SJSA1 (cell line): ENCODE measurements at regions not wholly inside any gene's neighbourhood (a gene's known extent, or its start where the extent isn't known, plus 50 kb on each side); places are given as distances from the start of the nearest gene placed in this dataset.

Experiments
- DNase-seq, 2 experiments: peaks; one replicate each; pipeline ENCODE4 v3.0.0-alpha.2; 2015 to 2020; ENCODE audit warnings: low spot score in 2 of 2, low read depth in 1 of 2
- H3K27ac ChIP-seq: fragments of 250-450 bp; sonication (Bioruptor Pico); 2 replicates; pipeline ENCODE4 v1.5.1; 2020; ENCODE audit warnings: mild to moderate bottlenecking, moderate library complexity
- H3K27me3 ChIP-seq: fragments of 250-450 bp; sonication (Bioruptor Pico); replicated peaks from 2 replicates; pipeline ENCODE4 v1.5.1; 2020; ENCODE audit warnings: mild to moderate bottlenecking, moderate library complexity
- H3K36me3 ChIP-seq: fragments of 250-450 bp; sonication (Bioruptor Pico); 2 replicates; pipeline ENCODE4 v1.5.1; 2020; ENCODE audit warnings: mild to moderate bottlenecking
- H3K4me1 ChIP-seq: fragments of 250-450 bp; sonication (Bioruptor Pico); replicated peaks from 2 replicates; pipeline ENCODE4 v1.6.1; 2021; ENCODE audit warnings: mild to moderate bottlenecking
- H3K4me3 ChIP-seq: fragments of 250-450 bp; sonication (Bioruptor Pico); 2 replicates; pipeline ENCODE4 v1.5.1; 2020; ENCODE audit warnings: mild to moderate bottlenecking
- H3K9me3 ChIP-seq: fragments of 250-450 bp; sonication (Bioruptor Pico); replicated peaks from 2 replicates; pipeline ENCODE4 v1.5.1; 2020; ENCODE audit warnings: mild to moderate bottlenecking

DNA sequence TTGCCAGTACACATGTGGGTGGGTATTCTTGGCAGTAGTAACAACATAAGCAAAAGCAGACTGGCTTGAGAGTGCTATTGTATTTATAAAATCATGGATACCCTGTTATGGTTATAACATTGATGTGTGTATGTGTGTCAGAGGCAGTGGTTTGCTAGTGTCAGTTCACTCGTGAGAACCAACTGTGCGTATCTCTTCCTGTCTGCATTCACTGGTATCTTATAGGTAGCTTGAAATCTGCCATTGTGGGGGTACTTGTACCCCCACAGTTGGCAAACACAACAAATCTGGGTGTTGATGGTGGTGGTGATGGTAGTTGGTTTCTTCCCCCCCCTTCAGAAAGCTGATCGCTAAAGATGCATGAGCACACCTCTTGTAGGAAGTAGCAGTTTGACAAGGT is 355.8 kb upstream of the SATB1 start:
- H3K27ac ChIP-seq = no peak overlapping the region
- no peaks in the 10 kb centered on the region for H3K36me3 ChIP-seq
- H3K4me1 ChIP-seq = no peaks in the 10 kb centered on the region
- H3K9me3 ChIP-seq = no peaks in the 10 kb centered on the region
- no peak overlapping the region for H3K4me3 ChIP-seq
- no peaks in the 10 kb centered on the region for H3K27me3 ChIP-seq
- DNase-seq = no peak

DNA sequence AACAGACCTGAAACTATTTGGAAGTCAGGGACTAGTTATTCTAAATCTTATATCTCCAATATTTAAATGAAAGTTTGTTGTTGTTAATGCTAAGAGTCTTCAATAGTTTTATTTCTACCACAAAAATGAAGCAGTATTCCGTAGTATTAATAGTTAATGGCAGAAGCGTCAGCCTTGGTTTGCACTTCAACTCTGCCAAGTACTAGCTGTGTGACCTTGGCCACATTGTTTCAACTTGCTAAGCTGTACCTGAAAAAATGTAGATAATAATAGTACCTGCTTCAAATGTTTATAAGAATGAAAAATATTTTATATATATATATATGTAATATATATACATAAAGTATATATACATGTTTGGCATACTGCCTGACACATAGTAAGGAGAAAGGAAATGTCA is 354.6 kb upstream of the SATB1 start:
- H3K4me1 ChIP-seq = no peaks in the 10 kb centered on the region
- DNase-seq = no peak
- H3K4me3 ChIP-seq = no peak overlapping the region

DNA sequence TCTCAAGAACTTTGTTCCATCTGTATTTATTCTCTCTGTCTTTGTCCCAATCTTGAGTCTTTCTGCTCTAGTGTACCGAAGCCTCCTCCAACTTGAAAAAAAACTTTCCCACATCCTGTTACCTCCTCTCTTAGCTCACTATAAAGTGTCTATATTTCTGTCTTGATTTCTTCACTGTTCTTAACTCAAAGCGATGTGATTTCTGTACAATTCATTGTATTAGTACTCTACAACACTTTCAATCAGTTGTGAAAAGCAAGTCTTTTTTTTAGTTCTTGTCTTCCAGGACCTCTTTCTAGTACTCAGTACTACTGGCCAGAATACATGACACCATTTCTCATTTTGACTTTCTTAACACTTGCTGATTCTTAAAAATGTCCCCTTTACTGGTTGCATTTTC is 353.5 kb upstream of the SATB1 start:
- Histone ChIP-seq H3K9me3 (no peaks in the 10 kb centered on the region), H3K4me3 (no peak overlapping the region), H3K27me3 (no peaks in the 10 kb centered on the region), H3K4me1 (no peaks in the 10 kb centered on the region), H3K36me3 (no peaks in the 10 kb centered on the region), H3K27ac (no peak overlapping the region)
- DNase-seq = no peak

More for the DNA sequence above, 354.6 kb upstream of the SATB1 start:
- Histone ChIP-seq H3K27me3 (no peaks in the 10 kb centered on the region), H3K27ac (no peak overlapping the region), H3K9me3 (no peaks in the 10 kb centered on the region), H3K36me3 (no peaks in the 10 kb centered on the region)

DNA sequence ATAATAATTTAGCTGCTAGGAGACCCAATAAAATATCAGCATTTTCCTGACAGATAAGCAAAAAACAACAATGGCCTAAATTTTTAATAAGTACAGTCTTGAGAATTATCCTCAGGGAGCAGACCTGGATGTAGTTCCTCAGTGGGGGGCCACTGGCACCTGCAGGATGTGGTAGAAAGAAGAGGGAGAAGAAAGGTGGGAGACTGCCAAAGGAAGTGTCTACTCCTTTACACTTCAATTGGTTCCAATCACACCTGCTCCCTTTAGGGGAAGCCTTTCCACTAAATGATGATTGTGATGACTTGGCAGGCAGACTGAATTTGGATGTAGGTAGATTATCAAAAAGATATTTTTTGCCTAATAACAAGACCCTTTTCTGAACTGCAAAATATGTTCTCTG is 353.0 kb upstream of the SATB1 start:
- DNase-seq = no peak
- Histone ChIP-seq H3K4me1 (no peaks in the 10 kb centered on the region), H3K9me3 (no peaks in the 10 kb centered on the region), H3K36me3 (no peaks in the 10 kb centered on the region), H3K27ac (no peak overlapping the region), H3K27me3 (no peaks in the 10 kb centered on the region), H3K4me3 (no peak overlapping the region)

DNA sequence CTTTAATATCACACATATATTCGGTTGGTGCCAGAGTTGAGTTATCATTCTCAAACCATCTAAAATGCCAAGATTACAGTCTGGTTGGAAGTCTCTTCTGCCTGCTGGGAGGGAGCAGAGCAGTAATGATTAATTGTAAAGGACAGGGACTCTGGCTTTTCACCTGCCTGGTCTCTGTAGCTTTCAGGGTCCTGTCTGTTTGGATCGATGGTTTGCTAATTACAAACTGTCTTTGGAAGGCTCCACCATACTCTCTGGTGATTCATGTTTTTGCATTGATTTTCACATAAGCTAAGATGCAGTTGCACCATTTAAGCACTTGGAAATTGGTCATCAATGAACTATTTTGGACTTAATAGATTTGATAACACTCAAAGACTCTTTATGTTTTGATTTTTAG is 350.4 kb upstream of the SATB1 start:
- no peak overlapping the region for H3K27ac ChIP-seq
- no peaks in the 10 kb centered on the region for H3K9me3 ChIP-seq
- DNase-seq = no peak
- no peaks in the 10 kb centered on the region for H3K4me1 ChIP-seq
- H3K27me3 ChIP-seq = no peaks in the 10 kb centered on the region
- H3K36me3 ChIP-seq = no peaks in the 10 kb centered on the region
- H3K4me3 ChIP-seq = no peak overlapping the region

DNA sequence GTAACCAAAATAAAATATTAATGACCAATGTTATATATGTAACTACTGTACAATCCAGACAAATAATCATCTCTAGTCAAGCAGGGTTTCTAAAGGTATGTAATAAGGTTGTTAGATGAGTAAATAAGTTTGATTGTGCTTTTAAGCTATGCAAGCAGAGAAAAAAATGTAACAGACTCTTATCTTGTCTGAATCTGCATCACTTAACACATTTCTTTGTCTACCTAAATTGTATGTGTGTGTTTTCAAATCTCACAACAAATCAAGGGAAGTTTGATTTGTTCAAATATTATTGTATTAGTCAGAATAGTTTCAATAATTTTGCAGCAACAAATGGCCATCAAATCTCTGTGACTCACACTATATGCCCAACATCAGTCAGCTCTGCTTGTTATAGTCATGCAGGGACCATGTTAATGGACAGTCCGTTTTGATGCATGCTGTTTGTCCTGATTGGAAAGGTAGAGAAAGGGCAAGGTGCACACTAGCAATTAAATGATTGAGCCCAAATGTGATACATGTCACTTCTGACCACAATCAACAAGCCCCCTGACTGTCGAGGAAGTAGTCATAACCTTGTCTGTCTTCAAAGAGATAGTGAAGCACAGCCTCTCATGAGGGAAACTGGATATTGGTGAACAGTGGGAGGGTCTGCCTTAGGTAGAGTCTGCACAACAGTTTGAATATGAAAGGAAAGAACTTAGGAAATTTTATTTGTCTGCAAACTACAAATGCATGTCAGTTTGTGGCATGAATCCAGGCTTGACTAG is 349.4 kb upstream of the SATB1 start:
- Histone ChIP-seq H3K27me3 (no peaks in the 10 kb centered on the region), H3K4me3 (no peak overlapping the region), H3K9me3 (no peaks in the 10 kb centered on the region), H3K27ac (no peak overlapping the region), H3K4me1 (no peaks in the 10 kb centered on the region), H3K36me3 (no peaks in the 10 kb centered on the region)
- DNase-seq = no peak

DNA sequence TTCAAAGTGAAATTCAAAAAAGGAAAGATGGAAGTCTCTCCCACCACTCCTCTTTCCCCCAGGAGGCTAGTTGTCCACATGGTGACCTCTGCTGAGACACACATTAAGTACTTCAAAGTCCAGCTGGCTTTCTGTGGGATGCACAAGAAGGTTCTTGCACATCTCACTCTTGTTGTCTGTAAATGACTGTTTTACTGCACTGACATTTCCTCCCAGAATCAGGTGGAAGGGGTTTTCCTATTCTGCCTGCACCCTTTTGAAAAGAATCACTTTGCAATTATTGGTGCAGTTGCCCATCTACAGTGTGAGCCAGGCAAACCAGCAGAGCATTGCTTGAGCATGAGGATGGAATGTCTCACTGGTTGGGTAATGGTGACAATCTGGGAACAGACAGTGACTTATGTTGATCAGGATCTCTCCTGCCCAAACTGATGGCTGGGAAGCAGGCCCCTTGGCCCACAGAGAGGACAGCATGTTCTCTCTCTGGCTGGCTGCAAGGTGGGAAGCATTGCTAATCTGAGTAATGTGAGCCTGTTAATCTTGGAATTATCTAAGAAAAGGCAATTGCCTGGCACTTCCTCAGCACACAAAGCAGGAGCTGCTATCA is 347.7 kb upstream of the SATB1 start:
- Histone ChIP-seq H3K4me3 (no peak overlapping the region), H3K36me3 (no peaks in the 10 kb centered on the region), H3K27ac (no peak overlapping the region), H3K27me3 (no peaks in the 10 kb centered on the region), H3K4me1 (no peaks in the 10 kb centered on the region), H3K9me3 (no peaks in the 10 kb centered on the region)
- DNase-seq = no peak

DNA sequence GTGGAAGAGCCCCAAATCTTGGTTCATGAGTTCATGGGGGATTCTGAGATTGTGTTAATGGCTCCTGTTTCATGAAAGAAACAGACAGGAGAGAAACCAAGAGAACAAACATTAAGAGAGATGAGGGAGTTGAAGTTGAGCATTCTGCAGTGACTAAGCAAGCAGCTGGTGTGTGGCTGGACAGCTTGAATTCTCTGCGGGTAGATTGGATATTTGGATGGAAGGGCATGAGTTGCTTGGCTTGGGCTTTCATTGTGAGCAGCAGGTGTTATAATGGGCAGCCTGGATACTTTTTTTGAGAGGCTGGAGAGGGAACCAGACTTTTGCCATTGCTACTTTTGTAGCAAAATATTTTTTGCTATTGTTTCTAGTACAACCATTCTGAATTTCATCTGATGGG is 346.8 kb upstream of the SATB1 start:
- H3K4me3 ChIP-seq = no peak overlapping the region
- DNase-seq = no peak
- no peak overlapping the region for H3K27ac ChIP-seq
- H3K36me3 ChIP-seq = no peaks in the 10 kb centered on the region
- no peaks in the 10 kb centered on the region for H3K27me3 ChIP-seq
- no peaks in the 10 kb centered on the region for H3K4me1 ChIP-seq
- H3K9me3 ChIP-seq = no peaks in the 10 kb centered on the region

DNA sequence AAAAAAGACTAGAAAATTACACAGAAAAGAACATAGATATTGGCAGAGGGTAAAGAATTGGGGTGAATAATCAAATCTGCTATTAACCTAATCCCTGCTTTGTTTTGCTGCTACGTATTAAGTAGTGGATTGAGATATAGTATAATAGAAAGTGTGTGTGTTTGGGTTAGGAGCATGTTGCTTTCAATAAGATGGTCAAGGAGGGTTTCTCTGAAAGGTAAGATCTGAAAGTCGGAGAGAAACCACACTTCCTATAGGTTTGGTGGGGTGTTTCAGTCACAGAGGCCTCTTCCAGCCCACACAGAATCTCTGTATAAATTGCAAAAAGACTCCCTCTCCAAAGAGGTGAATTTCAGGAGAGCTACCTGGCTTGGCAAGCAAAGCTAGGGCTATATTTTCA is 345.7 kb upstream of the SATB1 start:
- H3K9me3 ChIP-seq = no peaks in the 10 kb centered on the region
- H3K27ac ChIP-seq = no peak overlapping the region
- no peaks in the 10 kb centered on the region for H3K36me3 ChIP-seq
- no peaks in the 10 kb centered on the region for H3K4me1 ChIP-seq
- no peaks in the 10 kb centered on the region for H3K27me3 ChIP-seq
- no peak for DNase-seq
- H3K4me3 ChIP-seq = no peak overlapping the region

DNA sequence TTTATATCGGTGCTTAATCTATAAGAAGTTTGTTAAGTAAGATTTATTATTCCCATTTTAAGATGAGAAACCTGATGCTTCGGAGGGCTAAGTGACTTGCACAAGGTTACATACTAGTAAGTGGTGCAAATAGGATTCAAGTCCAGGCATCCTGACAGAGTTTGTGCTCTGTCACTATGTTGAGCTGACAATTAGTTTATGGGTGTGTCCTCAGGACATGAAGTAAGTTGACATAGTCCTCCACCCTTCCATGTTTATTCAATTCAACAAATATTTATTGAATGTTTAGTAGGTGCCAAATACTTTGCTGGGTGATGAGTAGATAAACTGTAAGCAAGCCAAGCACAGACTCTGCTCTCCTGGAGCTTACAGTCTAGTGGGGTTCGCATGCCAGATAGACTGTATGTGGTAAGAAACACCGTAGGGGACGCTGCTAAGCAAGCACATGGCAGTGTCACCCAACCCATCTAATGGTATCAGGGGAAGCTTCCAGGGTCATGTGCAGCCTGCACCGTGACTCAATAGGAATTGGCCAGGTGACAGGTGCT is 342.7 kb upstream of the SATB1 start:
- Histone ChIP-seq H3K9me3 (no peaks in the 10 kb centered on the region), H3K4me1 (no peaks in the 10 kb centered on the region), H3K27ac (no peak overlapping the region), H3K36me3 (no peaks in the 10 kb centered on the region), H3K4me3 (no peak overlapping the region), H3K27me3 (no peaks in the 10 kb centered on the region)
- no peak for DNase-seq

DNA sequence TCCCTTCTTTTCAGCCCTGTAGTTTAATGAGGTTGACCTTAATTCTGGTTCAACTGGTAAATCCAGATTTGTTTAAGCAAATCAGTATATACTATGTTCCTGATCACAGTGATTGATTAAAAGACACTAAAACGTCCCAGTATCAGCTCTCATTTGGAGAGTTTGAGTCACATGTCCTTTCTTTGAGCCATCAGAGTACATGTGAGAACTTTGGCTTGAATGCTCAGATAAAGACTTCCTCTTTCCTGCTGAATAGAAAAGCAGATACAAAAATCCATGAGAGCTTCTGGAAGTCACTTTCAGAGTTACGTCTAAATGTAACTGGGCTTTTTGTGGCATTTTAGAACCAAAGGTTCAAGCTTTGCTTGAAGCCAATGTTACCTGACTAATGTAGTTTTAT is 341.8 kb upstream of the SATB1 start:
- H3K4me3 ChIP-seq = no peak overlapping the region
- H3K36me3 ChIP-seq = no peaks in the 10 kb centered on the region
- DNase-seq = no peak
- H3K9me3 ChIP-seq = no peaks in the 10 kb centered on the region
- no peaks in the 10 kb centered on the region for H3K27me3 ChIP-seq
- H3K27ac ChIP-seq = no peak overlapping the region
- H3K4me1 ChIP-seq = no peaks in the 10 kb centered on the region

DNA sequence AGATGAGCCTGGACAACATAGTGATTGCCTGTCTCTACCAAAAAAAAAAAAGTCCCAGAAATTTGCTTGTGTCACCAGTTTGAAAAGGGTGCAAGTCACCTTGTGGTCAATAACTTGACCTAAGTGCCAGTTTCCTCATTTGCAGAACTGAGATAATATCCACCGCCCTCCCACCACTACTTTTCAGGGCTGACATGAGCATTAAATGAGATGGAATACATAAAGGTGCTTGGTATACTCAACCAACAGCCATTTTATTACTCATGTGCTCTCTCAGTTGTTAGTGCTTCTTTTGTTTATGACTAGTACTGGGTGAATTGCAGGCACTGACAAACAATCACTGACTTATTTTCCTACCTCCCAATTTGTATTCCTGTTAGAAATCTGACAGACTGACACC is 340.5 kb upstream of the SATB1 start:
- no peaks in the 10 kb centered on the region for H3K27me3 ChIP-seq
- no peak overlapping the region for H3K27ac ChIP-seq
- no peak overlapping the region for H3K4me3 ChIP-seq
- no peak for DNase-seq
- no peaks in the 10 kb centered on the region for H3K36me3 ChIP-seq
- H3K4me1 ChIP-seq = no peaks in the 10 kb centered on the region
- no peaks in the 10 kb centered on the region for H3K9me3 ChIP-seq

DNA sequence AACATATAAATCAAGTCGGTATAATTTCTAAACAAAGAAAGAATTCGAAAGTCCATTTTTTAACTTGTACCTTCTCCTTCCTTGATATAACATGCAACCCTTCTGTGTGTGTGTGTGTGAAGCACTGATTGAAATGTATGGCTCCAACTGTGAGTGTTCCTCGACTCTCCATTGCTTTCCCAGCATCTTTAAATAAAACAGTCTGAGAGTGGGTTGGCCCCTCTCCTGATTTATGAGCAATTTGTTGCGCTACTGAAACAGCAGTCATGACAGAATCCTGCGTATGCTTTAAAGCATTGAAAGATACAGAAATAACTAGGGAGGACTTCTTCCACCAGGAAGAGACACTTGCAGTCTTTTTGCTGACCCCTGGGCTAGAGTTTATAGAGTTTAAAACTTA is 340.0 kb upstream of the SATB1 start:
- Histone ChIP-seq H3K36me3 (no peaks in the 10 kb centered on the region), H3K9me3 (no peaks in the 10 kb centered on the region), H3K4me3 (no peak overlapping the region), H3K4me1 (no peaks in the 10 kb centered on the region), H3K27me3 (no peaks in the 10 kb centered on the region), H3K27ac (no peak overlapping the region)
- no peak for DNase-seq

DNA sequence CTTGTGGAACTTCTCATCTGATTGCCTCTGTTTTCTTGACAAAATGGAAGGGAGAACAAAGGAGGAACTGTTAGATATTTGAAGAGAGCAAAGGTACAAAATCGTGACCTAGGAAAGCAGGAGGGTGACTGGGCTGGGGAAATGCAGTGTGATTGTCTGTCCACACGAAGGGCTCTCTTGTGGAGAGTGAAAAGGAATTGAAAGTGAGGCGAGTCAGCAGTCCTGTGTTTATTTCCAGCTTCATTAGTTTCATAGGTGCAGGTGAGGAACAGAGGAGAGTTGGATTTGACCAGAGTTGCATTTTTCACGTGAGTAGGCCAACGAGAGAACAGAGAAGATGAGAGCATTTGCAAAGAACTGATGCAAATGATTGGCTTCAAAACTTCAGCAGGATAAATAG is 336.4 kb upstream of the SATB1 start:
- no peak overlapping the region for H3K27ac ChIP-seq
- no peak for DNase-seq
- H3K4me1 ChIP-seq = no peaks in the 10 kb centered on the region
- no peaks in the 10 kb centered on the region for H3K9me3 ChIP-seq
- H3K36me3 ChIP-seq = no peaks in the 10 kb centered on the region
- H3K27me3 ChIP-seq = no peaks in the 10 kb centered on the region
- no peak overlapping the region for H3K4me3 ChIP-seq
